ENCODE measurements at regions not wholly inside any gene's neighbourhood (a gene's known extent, or its start where the extent isn't known, plus 50 kb on each side); places are given as distances from the start of the nearest gene placed in this dataset.

DNA sequence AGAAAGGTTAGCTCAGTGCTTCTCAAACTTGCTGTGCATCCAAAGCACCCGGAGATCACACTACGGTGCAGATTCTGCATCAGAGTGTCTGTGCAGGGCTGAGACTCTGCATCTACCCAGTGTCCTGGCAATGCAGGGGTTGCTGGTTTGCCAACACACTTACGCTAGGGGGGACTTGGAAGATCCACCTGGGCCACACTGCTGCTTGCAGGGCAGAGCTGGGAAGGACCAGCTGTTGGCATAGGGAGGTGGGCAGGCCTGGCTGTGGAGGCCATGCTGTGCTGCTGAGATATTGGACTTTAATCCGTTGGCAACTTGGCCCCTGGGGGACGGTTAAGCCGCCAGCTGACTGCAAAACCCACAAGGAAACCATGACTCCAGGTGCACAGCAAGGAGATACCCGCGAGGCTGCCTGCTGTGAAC is 397.6 kb upstream of the HS6ST1 start:
- no peak for DNase-seq (ENCODE audit: low read depth in 2 of 2)

DNA sequence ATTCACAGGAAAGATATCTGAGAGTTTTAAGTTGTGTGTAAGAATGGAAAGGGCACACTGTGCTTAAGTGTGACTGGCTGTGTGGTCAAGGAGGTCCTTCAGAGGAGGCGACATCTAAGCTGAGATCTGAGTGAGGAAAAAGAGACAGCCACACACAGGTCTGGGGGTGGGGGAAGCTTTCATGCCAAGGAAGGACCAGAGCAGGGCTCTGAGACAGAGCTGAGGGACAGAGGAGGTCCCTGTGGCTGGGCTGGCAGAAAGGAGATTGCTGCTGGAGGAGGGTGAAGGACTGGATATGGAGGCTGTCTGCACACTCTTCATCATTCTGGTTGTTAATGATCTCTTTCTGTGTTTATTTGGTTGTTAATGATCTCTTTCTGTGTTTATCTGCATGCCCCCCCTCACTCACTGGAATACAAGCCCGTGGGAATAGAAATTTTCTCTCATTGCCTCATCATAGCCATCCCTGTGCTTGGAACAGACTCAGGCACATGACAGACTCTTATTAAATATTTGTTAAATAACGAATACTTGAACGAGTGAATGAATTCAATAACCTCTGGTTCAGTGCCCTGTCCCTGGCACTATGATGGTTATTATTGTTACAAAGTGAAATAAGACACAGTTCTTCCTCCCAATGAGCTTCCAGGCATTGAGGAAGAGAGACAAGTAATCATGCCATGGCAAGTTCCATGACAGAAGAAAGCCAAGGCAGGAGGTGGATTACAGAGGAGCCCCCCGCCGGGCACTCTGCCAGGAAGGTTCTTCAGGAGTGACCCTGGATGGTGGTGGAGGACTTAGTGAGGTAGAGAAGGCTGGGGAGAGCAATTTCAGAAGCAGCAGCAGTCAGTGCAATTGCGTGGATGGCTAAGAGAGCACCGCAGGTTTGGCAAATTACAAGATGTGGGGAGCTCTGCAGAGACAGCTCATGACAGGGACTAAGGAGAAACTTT is 399.4 kb upstream of the HS6ST1 start:
- no peak for DNase-seq (ENCODE audit: low read depth in 2 of 2)

DNA sequence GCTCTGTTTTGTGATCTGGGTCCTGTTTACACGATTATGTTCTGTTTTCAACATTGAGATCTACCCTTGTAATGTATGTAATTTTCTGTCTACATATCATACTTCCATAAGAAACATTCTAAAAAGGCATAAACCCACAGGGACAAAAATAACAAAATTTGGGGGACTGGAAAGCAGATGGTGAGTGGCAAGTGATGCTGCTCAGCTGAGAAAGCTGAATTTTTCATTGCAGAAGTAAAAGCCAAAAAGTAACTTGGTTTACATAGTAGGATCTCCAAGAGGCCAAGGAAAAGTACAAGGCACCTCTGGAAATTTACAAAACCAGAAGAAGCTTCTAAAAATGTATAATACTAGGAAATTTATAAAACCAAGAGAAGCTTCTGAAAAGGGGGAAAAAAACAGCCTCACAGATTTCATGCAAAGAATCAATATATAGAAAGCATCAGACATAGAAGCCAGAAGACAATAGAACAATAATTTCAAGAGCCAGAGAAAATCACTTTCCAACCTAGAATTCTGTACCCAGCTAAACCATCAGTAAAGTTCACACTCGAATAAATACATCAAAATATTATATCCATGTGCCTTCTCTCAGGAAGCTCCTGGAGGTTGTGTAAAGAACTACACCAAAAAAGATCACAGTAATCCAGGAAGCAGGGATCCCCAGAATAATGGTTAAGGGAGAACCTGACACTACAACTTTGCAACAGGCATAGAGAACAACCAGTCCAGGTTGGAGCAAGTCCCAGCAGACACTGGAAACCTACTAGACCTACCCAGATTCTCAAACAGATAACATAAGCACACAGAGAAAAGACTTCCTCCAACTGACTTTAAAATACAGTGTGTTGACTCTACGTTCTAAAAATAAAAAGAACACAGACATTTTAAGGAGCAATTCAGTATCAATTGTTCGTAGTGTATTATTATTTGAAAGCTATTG is 401.7 kb upstream of the HS6ST1 start:
- no peak for DNase-seq (ENCODE audit: low read depth in 2 of 2)

DNA sequence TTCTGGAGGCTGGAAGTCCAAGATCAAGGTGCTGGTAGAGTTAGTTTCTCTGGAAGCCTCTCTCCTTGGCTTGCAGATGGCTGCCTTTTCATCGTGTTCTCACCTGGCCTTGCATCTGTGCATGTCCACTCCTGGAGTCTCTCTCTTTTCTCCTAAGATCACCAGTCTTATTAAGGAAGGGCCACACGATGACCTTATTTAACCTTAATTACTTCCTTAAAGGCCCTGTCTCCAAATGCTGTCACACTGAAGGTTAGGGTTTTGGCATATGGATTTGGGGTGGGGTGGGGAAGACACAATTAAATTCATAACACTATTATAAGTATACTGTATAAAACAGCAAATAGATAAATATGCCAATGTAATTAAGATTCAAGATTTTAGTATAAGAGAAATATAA is 402.4 kb upstream of the HS6ST1 start:
- DNase-seq (ENCODE audit: low read depth in 2 of 2): no peak

DNA sequence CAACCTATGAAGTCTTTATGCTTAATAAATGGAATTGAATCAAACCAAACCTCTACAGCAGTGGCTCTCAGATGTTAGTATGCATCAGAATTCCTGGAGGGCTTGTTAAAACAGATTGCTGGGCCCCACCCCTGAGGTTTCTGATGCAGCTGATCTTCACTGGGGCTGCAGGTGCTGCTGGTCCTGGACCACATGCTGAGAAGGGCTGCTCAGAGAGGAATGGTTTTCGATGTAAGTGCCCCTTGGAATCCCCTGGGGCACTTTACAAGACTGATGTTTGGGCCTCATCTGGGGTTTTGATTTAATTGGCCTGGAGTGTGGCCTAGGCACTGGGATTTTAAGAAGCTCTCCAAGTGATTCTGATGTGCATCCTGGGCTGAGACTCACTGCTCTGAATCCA is 403.8 kb upstream of the HS6ST1 start:
- DNase-seq (ENCODE audit: low read depth in 2 of 2): no peak

DNA sequence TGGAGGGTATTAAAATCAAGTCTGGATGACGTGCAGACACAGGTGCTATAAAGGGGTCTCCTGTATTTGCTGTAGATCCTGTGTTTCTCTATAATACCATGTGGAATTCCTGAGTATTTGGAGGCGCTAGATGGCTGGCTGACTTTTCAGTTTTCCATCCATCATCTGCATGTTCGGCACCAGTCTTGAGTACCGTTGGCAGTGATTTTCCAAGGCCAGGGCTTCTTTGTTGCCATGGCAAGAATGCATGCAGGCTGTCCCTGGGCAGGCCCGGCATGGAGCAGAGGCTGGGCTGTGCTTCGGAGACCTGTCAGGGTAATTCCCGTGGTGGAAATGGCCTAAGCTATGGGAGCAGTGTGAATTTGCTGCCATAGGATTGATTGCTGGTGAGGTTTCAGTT is 405.9 kb upstream of the HS6ST1 start:
- DNase-seq (ENCODE audit: low read depth in 2 of 2): no peak

GRCh38 chr2:128724972-128725371 is 406.3 kb upstream of the HS6ST1 start:
- no peak for DNase-seq (ENCODE audit: low read depth in 2 of 2)

- no peak for DNase-seq (ENCODE audit: low read depth in 2 of 2)
Measured at GRCh38 chr2:128726236-128726635, 407.6 kb upstream of the HS6ST1 start.

DNA sequence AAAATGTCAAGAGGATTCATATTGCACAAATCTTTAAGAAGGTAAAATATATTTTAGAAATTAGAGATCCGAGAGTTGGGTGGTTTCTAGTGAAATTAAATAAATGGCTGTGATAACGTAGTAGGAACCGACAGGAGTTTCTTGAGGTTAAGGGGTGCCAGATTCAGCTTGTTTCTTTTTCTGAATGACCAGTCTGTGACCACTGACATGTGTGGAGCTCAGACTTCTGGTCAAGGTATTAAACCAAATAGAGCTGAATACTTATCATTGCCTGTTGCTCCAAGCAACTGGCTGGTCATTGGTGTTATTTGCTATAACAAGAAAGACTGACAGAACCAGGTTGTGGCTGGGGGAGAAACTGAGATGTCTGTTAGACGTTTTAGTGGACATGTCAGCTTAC is 408.2 kb upstream of the HS6ST1 start:
- no peak for DNase-seq (ENCODE audit: low read depth in 2 of 2)

GRCh38 chr2:128727404-128727803 is 408.7 kb upstream of the HS6ST1 start:
- DNase-seq (ENCODE audit: low read depth in 2 of 2): no peak

DNA sequence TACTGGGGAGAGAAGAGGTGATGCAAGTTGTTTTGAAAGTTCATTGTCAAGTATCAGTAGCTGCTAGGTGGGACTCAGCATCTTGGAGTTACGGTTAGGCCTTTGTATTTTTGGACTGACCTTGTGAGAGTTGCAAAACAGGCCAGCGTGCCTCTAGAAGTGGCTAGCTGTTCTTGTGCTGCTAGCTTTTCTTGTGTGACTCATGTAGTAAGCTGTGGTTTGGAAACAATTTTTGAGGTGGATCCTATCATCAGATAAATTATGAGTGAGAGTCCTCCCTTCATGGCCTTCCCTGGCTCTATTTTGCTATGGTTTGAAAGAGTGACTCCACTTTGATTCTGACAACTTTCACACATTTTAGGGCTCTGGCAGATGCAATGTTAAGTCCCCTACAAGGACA is 409.2 kb upstream of the HS6ST1 start:
- no peak for DNase-seq (ENCODE audit: low read depth in 2 of 2)

DNA sequence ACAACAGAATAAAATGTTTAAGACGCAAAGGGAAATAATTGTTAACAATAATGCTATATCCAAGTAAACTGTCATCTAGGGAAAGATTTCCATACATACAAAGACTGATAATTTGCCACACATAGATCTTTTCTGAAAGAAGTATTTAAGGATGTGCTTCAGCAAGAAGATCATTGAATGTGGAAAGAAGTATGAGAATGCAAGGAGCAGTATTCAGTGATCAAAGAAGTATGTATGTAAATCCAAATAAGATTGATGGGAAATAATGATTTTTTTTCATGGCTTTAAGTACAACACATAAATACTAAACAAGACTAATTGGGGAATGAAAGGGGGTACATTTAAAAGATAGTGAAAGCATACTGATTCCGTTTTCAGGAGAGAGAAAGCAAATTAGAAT is 410.4 kb upstream of the HS6ST1 start:
- DNase-seq (ENCODE audit: low read depth in 2 of 2): no peak

DNA sequence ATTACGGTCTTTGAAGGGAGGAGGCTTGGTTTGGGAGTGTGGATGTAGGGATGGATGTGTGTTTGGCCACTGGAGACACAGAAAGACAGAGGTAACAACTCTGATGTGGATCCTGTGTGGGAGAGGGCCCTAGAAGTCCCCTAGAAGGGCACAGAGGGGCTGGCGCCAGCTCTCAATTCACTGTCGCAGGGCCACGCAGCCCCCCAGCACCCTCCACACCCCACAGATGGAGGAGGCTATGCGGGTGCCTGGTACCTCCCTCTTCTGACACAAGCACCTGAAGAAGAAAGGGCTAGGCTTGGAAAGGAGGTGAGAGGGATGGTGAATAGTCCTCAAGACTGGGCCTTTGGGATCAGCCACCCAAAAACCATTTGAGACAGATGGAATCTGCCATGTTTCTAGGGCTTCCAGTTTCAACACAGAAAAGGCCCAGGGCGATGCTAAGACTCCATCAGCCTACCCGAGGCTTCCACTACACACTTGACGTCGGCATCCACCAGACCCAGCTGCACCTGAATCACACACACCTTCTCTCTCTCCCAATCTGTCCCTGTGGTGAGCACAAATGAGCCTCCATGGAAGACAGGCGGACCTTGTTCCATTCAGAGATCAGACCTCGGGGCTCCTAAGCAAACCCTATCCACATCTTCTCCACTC is 413.5 kb upstream of the HS6ST1 start:
- DNase-seq (ENCODE audit: low read depth in 2 of 2): no peak

- no peak for DNase-seq (ENCODE audit: low read depth in 2 of 2)
Measured at GRCh38 chr2:128732976-128733431, 414.3 kb upstream of the HS6ST1 start.

DNA sequence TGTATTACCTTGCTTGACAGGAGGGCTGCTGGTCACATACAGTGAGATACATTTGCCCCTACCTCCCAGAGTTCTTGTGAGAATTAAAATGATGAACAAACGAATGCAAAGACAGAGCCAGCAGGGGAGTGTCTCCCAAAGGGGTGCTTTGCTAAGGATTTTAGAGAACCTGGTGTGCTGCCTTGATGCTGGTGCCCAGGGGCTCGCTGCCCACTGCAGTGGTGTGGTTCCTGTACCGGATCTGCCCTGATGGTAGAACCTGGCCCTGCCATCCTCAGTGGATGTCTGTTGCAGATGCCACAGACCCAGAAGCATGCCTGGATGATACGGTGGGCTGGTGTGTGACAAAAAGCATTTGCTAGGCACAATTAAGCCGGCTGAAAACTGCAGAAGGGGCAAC is 414.8 kb upstream of the HS6ST1 start:
- DNase-seq (ENCODE audit: low read depth in 2 of 2): no peak

DNA sequence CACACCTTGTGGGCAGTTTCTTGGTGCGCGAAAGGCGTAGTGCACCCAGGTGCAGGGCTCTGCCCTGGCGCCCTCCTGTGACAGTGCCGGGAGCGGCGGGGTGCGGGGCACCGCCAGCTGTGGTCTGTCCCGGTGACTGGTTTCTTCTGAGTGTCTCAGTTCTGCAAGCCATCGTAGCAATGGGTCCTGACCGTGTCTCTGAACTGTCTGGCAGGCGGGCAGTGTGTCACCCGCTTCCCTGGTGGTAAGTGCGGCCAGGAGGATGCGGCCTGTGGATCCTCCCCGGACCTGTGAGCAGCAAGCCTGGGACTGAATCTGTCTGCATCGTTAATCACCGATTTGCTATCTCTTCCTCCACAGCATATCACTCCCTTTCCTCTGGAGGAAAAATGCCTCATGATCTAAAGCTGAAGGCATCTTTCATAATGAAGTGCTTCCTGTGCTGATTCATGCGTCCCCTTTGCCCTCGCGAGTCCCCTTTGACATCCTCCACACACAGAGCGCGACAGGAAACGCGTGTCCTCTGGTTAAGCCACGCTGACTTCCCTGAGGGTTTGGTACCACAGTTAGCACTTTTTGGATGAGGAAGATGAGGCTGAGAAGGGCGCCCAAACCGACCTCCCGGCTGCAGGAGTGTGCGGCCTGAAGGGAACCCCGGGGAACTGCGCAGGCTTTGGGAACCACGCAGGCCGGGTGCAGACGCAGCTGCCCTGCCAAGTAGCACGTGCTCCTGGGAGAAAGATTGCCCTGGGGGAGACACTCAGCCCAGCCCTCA is 416.0 kb upstream of the HS6ST1 start:
- peak; percentile 2 to 21 for DNase-seq (ENCODE audit: low read depth in 2 of 2)

- no peak for DNase-seq (ENCODE audit: low read depth in 2 of 2)
Measured at GRCh38 chr2:128735296-128735960, 416.8 kb upstream of the HS6ST1 start.

DNA sequence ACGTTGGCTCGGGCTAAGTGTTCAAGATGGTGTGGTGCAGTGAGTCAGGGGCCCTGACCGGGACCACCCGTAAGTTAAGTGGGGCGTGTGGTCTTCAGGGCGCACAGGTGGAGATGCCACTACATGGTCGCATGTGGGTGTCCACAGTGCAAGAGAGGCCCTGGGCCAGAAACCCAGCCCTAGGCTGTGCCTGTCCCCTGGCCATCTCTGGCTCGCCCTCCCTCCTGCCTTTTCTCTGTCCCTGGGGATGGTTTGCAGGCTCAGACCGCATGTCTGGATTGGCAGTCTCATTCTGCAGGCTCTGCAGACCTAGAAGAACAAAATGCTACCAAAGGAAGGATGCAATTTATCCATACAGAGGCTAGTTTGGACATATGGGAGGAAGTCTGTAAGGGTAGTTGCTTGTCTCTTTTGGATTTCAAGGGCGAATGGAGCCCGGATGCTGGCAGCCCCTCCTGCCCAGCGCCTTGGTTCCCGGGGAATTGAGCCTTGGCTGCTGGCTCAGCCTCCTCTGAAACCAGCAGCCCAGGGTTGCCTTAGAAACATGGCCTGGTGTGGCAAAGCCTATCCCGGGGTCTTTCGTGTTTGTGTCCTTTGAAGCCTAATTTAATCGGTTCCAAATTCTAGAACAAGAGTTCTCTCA is 417.5 kb upstream of the HS6ST1 start:
- no peak for DNase-seq (ENCODE audit: low read depth in 2 of 2)

DNA sequence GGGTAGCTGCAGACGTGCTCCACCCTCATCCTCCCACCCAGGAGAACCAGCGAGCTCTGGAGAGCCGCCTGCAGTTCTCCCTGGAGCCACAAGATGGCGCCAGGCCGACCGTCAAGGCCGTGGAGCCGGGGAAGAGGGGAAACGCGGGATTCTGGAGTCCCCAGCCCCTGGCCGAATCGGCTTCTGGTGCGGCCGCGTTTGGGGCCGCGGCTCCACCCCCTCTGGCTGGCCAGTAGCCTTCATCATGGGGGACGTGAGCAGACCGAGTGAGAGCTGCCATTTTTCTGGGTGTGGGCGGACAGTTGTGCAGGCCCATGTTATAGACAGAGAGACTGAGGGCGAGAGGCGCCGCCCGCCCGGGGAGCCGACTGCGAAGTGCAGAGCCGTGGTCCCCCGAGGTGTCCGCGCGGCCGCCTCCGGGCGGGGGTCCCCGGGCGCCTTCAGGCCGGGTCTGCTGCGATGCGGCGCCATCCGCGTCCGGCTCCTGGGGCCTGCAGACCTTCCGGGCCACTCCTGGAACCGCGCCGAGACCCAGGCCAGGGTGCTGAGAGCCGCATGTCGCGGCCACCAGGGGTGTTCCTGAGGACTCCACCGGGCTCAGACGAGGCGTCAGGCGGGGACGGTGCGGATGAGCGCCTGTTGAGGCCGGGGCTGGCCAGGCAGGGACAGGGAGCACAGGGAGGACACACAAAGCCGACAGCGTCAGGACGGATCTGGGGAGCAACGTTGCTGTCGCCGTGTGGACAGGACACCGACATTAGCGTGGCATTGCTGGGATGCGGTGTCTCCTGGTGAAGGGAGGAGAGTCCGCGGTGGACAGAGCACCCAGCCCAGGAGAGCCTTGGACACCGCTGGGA is 418.2 kb upstream of the HS6ST1 start:
- peak; percentile 21 to 63 for DNase-seq (ENCODE audit: low read depth in 2 of 2)
